ENCODE measurements at regions not wholly inside any gene's neighbourhood (a gene's known extent, or its start where the extent isn't known, plus 50 kb on each side); places are given as distances from the start of the nearest gene placed in this dataset.
"Not testable (repeated sequence)": the region's sequence is repeated elsewhere in the genome, so short reads cannot be mapped to it uniquely, and the experiment has no call there.

GRCh38 chr3:177886501-177886900, 649.7 kb upstream of the KCNMB2 start:
- in situ Hi-C loops (cut with MboI; ENCODE audit: low sequenced_read_pairs in 4 of 4) (no loop called here), intact Hi-C loops (cut with DNase I; ENCODE audit: low total_unique reads) (no loop called here)
- Histone ChIP-seq H3K9me3 (no peaks in the 10 kb centered on the region), H3K4me3 (no peak overlapping the region), H3K36me3 (no peaks in the 10 kb centered on the region), H3K27me3 (no peaks in the 10 kb centered on the region), H3K4me1 (no peaks in the 10 kb centered on the region), H3K27ac (no peak overlapping the region)
- TF ChIP-seq CTCF (IDR thresholded peaks at IDR 0.05 in 4 of 5, conservative IDR thresholded peaks at IDR 0.05 in 1 of 5), result no peak
- TF ChIP-seq POLR2A (IDR thresholded peaks at IDR 0.05), result no peak
- ATAC-seq, result no peak
- DNase-seq, result no peak

- Histone ChIP-seq H3K27me3 (no peaks in the 10 kb centered on the region), H3K9me3 (no peaks in the 10 kb centered on the region), H3K4me3 (no peak overlapping the region), H3K4me1 (no peaks in the 10 kb centered on the region), H3K36me3 (no peaks in the 10 kb centered on the region), H3K27ac (no peak overlapping the region)
- no peak for DNase-seq
- no peak for TF ChIP-seq CTCF (IDR thresholded peaks at IDR 0.05 in 4 of 5, conservative IDR thresholded peaks at IDR 0.05 in 1 of 5)
- TF ChIP-seq POLR2A (IDR thresholded peaks at IDR 0.05), result no peak
- in situ Hi-C loops (cut with MboI; ENCODE audit: low sequenced_read_pairs in 4 of 4) (no loop called here), intact Hi-C loops (cut with DNase I; ENCODE audit: low total_unique reads) (no loop called here)
- ATAC-seq, result no peak
These were observed 648.8 kb upstream of the KCNMB2 start for GRCh38 chr3:177887475-177887874.

- Histone ChIP-seq H3K27ac (no peak overlapping the region), H3K27me3 (no peaks in the 10 kb centered on the region)
These were observed 647.1 kb upstream of the KCNMB2 start for GRCh38 chr3:177889161-177889560.

GRCh38 chr3:177889652-177890358, 646.4 kb upstream of the KCNMB2 start:
- no peaks in the 10 kb centered on the region for H3K27me3 ChIP-seq
- no peak for TF ChIP-seq CTCF (IDR thresholded peaks at IDR 0.05 in 4 of 5, conservative IDR thresholded peaks at IDR 0.05 in 1 of 5)
- no peak for TF ChIP-seq POLR2A (IDR thresholded peaks at IDR 0.05)
- H3K9me3 ChIP-seq, result no peaks in the 10 kb centered on the region
- peaks cover 0 to 10% of the 10 kb centered on the region in 2 donors for H3K4me1 ChIP-seq
- DNase-seq (no peak), ATAC-seq (no peak)
- in situ Hi-C loops (cut with MboI; ENCODE audit: low sequenced_read_pairs in 4 of 4) (no loop called here), intact Hi-C loops (cut with DNase I; ENCODE audit: low total_unique reads) (no loop called here)
- no peak overlapping the region for H3K27ac ChIP-seq
- H3K4me3 ChIP-seq, result no peak overlapping the region
- no peaks in the 10 kb centered on the region for H3K36me3 ChIP-seq

More at GRCh38 chr3:177889161-177889560, 647.1 kb upstream of the KCNMB2 start:
- Histone ChIP-seq H3K9me3 (no peaks in the 10 kb centered on the region), H3K4me1 (peaks cover 0 to 10% of the 10 kb centered on the region in 2 donors), H3K4me3 (no peak overlapping the region), H3K36me3 (no peaks in the 10 kb centered on the region)
- no peak for ATAC-seq
- intact Hi-C loops (cut with DNase I; ENCODE audit: low total_unique reads) (no loop called here), in situ Hi-C loops (cut with MboI; ENCODE audit: low sequenced_read_pairs in 4 of 4) (no loop called here)
- TF ChIP-seq POLR2A (IDR thresholded peaks at IDR 0.05), result no peak
- no peak for TF ChIP-seq CTCF (IDR thresholded peaks at IDR 0.05 in 4 of 5, conservative IDR thresholded peaks at IDR 0.05 in 1 of 5)
- DNase-seq, result no peak

GRCh38 chr3:177890359-177890683, 645.9 kb upstream of the KCNMB2 start:
- H3K9me3 ChIP-seq, result no peaks in the 10 kb centered on the region
- DNase-seq (no peak), ATAC-seq (no peak)
- in situ Hi-C loops (cut with MboI; ENCODE audit: low sequenced_read_pairs in 4 of 4) (no loop called here), intact Hi-C loops (cut with DNase I; ENCODE audit: low total_unique reads) (no loop called here)
- H3K36me3 ChIP-seq, result no peaks in the 10 kb centered on the region
- TF ChIP-seq CTCF (IDR thresholded peaks at IDR 0.05 in 4 of 5, conservative IDR thresholded peaks at IDR 0.05 in 1 of 5) (no peak), POLR2A (IDR thresholded peaks at IDR 0.05) (no peak)
- H3K27ac ChIP-seq, result no peak overlapping the region
- peaks cover 0 to 10% of the 10 kb centered on the region in 2 donors for H3K4me1 ChIP-seq
- no peak overlapping the region for H3K4me3 ChIP-seq
- no peaks in the 10 kb centered on the region for H3K27me3 ChIP-seq

- peaks cover 0 to 10% of the 10 kb centered on the region in 2 donors for H3K4me1 ChIP-seq
- ATAC-seq; DNase-seq; intact Hi-C loops (cut with DNase I; ENCODE audit: low total_unique reads); H3K4me3 ChIP-seq; H3K9me3 ChIP-seq; H3K27me3 ChIP-seq; H3K27ac ChIP-seq; H3K36me3 ChIP-seq; in situ Hi-C loops (cut with MboI; ENCODE audit: low sequenced_read_pairs in 4 of 4): not testable (repeated sequence)
These were observed 644.7 kb upstream of the KCNMB2 start for GRCh38 chr3:177891569-177891968.
